RPMI8226 (cell line): ENCODE measurements at regions not wholly inside any gene's neighbourhood (a gene's known extent, or its start where the extent isn't known, plus 50 kb on each side); places are given as distances from the start of the nearest gene placed in this dataset.

Source experiments
- DNase-seq: peaks from one replicate; pipeline ENCODE4 v3.0.0-alpha.2; 2015

DNA sequence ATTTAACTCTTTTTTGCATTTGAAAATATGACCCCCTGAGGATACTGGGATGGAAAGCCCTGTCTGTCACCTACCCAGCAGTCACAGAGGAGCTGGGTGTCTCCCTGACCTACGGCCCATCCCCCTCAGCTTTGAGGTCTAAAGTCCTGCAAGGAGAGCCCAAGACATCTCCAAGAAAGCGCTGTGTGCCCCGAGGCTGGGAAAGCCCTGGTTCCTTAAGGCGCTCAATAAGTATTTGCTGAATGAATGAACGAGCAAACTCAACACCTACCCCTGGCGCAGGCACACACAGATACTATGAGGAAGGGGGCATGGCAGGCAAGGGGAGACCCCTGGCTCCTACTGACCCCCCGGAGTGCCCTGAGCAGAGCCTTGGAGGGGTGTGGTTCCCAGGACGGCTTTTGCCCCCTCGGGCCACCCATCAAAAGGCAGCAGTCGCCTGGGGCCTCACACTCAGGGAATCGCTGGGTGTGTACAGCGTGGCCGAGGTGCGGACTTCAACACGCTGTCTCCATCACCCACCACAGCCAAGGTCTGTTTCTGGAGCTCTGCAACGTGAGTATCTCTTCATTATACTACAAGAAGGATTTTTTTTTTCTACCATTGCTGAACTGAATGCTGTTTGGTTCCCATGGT is 211.6 kb downstream of the ERCC6L2 start:
- no peak for DNase-seq

DNA sequence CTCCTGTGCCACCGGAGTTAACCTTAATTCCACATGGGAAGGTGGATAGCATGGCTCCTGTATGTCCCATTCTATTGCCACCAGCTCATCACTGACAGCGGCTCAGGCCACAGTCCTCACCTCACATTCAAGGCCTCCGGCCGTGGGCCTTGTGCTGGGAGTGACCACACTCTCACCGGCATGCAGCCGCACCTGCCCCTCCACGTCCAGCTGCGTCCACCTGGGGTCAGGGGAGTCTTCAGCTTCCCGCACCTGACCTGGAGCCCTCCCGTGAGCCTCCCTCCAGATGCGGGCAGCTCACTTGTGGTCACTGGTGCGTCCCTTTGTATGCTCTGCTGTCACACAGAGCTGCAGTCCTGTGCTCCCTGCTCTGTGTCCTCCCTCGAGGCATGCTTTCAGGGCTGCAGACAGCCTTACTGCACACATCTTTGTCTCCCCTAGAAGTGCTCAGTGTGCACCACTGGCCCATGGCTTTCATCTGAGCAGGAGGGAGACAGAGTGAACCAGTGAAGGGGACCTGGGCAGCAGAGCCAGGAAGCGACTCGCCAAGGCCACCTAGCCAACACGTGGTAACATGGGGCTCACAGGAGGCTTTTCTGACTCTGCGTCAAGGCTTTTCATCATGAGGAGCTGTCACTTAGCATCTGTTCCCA is 210.1 kb downstream of the ERCC6L2 start:
- DNase-seq: no peak

DNA sequence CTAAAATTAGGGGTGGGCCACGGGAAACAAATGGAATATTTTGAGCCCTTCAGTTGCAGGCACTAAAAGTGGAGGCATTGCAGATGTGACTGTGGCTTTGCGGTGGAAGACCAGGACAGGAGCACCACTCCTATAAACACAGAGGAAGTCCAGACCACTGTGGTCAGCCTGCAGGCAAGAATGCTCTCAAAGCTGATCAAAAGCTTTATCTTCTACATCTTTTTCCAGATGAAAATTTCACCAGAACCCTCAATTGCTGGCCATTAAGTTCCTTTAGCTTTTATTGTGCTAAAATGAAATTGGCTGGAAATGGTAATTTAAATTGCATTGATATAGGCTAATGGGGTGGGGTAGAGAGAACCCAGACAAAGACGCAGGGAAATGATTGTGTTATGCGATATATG is 208.8 kb downstream of the ERCC6L2 start:
- DNase-seq: no peak

DNA sequence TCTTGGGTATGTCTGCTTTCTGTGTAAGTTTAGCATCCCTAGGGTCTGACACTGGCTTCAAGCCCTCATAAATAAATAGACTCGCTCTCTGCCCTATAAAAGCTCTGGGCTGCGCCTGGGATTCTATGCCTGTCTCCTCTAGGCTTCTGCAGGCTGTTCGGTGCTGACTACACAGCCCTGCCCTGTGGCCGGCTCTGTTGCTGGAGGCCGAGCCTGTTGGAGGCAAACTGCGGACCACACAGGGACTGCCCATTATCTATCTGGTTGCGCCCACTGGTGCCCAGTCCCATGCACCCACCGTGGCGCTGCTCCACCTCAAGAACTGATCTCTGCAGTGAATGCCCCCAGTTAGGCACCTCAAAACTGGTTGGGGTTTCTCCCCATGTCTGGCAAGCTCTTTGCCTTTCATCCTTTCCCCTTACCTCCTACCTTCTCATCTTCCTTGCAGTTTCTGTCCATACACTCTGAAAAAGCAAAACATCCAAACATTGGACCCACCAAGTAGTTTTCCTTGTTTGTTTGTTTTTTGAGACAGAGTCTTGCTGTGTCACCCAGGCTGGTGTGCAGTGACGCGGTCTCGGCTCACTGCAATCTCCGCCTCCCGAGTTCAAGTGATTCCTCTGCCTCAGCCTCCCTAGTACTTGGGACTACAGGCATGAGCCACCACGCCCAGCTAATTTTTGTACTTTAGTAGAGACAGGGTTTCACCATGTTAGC is 207.2 kb downstream of the ERCC6L2 start:
- DNase-seq: no peak

DNA sequence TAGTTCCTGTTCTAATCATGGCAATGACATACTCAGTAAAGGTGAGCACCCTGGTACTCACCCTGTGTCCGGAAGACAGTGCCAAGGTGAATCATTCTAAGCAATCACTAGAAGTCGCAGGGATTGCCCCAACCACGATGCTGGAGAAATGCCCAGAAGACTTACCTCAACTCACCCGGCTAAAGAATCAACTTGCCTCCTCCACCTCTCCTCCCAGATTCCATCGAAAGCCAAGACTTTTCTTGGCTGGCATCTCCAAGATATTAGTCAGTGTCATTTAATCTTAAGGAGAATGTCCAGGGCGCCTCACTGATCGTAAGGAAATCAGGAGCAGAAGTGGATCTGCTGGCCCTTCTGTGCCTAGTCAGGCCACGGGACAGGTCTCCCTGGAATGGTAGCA is 204.9 kb downstream of the ERCC6L2 start:
- DNase-seq: no peak

DNA sequence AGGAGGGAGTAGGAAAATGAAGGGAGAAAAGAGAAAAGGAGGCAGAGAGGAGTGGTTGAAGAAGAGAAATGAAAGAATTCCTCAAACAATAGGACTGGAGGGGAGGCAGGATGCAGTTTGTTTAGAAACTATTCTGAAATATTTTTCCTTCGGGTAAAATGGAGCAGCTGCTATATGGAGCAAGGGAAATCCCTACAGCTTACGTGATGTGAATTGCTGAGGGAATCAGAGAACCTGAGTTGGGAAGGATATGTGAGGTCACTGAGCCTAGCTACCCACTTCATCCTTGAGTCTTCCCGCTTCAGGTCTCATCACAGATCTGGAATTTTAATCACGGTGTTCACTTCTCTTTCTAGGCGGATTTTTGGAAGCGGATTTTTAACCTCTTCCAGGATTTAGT is 204.3 kb downstream of the ERCC6L2 start:
- DNase-seq: no peak

DNA sequence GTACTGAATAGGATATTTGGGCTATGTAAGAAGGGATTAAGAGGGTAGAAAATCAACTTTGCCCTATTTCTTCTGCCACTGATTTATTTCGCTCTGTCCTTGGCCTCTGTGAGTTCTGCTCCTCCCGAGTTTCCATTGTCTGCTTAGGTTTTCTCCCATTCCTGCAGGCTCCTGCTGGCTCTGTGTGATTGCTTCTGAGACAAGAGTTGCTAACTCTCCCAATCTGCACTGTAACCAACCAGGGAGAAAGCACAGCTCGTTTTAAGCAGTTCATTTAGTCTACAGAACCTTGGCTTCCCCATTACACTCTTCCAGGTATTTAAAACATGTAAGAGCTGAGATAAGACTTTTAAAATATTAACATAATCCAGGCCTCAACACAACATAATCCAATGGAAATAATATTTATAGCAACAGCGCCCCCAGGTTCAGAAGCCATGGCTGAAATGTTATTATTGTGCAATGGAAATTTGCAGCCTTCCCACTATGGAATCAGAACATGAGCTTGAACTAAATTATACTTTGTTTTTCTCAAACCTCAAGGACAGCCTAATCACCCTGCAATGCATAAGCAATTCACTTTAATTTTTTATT is 203.5 kb downstream of the ERCC6L2 start:
- DNase-seq: no peak

DNA sequence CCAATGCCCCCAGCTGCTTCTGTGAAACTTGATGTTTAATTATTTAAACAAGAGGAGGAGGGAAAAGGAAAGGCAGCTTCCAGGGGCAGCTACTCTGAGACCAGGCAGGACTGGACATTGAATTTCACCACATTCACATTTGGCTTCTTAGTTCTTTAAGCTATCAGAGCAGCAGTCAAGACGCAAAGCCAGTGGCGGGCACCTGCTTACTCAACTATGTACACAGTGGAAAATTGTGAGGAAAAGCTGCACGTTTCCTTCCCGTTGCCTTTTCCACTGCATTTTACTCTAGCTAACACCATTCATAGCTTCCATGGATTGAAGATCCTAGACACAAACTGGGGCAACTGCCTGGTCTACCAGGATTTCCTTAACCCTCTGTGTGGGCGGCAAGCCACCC is 200.3 kb downstream of the ERCC6L2 start:
- DNase-seq: no peak

DNA sequence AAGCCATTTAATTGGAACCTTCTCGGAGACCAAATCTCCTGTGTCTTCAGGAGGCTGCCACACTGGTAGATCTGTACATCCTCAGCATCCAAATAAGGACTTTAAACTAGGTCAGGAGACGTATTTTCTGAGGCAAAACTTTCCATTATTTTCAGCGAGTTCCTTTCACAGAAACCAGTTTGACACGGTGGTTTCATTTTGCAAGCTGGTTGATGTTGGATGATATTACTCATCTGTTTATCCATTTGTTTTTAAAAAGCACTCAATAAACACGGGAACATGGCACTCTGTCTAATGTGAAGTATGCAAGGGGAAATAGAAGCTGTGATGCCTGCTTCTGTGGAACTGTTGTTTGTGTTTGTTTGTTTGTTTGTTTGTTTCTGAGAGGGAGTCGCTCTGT is 199.6 kb downstream of the ERCC6L2 start:
- no peak for DNase-seq

DNA sequence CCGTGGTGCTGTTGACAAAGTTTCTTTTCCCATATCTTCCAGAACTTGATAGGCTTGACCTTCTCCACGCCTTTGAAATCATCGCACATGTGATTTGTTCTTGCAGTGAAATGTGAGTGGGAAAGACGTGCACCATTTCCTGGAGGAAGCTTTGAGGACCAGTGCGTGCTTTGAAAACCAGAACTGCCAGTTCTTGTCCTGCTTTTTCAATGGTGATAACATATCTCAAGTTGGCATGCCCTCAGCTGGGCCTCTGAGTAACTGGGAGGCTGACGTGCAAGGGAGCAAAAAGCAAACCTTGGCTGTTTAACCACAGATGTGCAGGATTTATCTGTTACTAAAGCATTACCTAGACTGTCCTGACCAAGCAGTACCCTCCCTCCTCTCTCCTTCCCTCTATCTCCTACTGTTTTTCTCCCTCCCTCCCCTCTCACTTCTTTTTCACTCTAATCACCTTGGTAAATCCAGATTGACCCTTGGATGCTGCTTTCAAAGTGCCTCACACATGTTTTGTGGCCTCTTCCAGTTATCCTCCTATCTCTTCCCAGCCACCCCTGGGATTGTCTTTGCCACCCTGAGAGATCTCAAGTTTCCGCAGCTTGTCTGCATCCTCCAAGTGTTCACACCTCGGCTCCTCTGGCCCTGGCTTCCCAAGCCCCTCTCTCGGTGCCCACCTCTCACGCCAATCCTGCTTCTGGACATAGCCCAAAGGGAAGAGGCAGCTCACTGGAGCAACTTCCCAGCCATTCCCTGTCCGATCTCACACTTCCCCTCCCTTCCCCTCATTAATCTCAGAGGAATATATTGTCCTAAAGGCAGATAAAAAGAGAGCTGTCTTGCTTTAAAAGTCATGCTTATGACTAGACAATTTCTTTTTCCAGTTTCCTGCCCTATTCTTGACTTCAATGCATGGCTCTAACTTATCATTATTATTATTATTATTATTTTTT is 198.3 kb downstream of the ERCC6L2 start:
- DNase-seq: no peak

DNA sequence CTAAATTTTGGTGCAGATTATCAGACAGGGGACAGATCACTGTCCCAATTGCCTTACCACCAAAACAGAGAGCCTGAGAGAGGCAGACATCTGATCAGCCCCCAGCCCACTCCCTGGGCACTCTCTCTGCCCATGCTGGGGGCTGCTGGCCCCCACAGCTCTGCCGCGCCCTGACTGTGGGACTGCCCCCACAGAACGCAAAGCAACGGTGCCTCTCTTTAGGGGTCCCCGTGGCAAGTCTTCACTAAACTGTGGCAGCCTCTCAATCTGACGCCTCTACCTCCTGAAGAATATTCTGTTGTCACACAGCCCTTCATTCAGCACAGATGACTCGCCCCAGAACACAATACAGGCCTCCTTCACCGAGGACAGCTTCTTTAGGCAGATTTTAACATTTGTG is 197.4 kb downstream of the ERCC6L2 start:
- DNase-seq: no peak

DNA sequence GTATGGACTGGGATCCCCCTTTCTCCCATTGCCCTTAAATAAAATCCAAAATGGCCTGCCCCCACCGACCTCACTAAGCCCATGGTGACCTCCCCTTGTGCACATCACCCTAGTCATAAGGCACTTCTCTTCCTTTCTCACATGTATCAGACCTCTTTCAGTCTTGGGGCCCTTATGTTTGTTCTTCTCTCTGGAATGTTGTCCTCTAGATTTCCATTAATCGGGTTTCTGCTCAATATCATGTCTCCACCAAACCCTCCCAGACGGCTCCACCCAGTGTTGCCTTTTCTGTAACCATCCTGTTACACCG is 196.3 kb downstream of the ERCC6L2 start:
- DNase-seq: no peak

DNA sequence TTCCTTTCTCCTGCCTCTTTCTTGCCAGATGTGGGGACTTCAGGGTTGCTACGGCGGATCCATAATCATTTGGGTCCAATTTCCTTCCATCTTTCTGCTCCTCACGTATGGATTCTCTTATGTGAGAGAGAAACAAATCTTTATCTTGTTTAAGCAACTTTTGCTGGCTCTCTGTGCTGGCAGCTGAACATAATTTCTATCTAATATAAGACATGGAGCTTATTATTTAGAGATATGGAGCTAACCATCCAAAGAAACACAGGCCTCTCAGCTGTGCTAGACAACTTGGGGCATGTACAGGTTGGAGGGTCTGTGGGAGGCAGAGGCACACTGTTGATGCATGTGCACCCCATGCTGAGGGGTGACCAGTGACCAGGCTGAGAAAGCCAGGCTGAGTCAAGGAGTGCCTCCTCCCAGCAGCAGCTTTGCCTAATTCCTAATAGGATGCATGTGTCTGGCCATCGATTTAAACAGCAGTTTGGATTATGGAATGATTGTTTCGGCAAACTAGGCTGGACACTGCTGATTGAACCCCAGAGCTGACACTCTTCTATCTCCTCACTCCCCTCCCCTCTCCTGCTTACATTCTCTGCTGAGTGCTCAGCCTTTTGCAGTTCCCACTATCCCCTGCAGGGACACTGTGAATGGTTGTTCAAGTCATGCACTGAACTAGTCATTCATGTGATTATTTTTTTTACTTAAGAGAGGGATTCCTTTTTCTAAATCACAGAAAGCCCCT is 195.8 kb downstream of the ERCC6L2 start:
- peak; percentile 34 for DNase-seq

DNA sequence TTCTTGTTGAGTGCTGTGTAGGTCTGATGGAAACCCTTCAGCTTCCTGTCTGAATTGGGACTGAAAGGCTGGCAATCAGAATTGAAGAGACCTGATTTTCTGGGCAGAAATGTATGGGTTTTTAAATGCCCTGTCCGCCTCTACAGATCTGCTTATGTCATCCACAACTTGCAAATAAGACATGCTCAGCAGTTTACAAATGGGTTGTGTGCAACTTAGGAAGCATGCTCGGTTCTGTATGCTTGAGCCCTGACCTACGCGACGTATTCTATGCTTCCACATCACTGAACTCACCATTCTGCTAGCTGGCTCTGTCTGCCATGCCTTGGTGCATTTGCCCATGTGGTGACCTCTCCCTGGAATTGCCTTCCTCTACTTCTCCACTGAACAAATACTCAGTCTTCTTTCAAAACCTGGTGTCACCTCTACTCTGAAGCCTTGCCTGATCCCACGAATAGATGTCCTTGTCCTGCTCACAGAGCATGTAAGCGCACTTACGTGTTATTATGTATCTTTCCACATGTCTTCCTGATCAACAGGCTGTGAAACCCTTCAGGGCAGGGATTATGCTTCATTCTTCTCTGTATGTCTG is 194.2 kb downstream of the ERCC6L2 start:
- no peak for DNase-seq

DNA sequence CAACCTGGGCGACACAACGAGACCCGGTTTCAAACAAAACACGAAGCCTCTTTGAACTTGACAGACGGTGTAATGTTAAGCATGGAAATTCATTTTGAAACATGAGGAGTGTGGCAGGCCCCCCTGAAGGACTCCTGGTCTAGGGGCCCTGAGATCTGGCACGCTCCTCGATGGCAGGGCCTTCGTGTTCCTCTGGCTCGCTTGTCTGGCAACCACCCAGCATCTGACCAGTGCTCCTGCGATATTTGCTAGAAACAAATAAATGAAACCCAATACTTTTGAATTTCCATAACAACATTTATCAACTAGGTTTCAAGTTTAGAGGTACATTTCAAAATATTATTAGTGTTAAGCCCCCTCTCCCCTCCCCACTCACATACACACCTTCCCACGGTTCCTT is 193.0 kb downstream of the ERCC6L2 start:
- no peak for DNase-seq

DNA sequence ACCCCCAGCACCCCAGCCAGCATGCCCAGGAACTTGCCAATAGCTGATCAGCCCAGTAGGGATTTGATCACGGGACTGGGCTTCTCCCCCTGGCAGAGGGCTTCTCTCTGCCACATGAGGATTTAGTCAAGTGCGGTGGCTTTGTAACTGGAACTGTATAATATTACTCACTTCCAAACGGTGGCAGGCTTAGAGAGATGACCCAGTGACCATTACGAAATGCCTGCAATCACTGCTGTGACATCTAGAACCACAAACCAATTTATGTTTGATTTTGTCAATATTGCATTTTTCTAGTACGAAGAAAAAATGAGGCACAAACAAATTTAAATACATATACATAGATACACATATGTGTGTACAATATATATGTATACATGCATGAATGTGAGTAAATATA is 192.1 kb downstream of the ERCC6L2 start:
- DNase-seq: no peak

DNA sequence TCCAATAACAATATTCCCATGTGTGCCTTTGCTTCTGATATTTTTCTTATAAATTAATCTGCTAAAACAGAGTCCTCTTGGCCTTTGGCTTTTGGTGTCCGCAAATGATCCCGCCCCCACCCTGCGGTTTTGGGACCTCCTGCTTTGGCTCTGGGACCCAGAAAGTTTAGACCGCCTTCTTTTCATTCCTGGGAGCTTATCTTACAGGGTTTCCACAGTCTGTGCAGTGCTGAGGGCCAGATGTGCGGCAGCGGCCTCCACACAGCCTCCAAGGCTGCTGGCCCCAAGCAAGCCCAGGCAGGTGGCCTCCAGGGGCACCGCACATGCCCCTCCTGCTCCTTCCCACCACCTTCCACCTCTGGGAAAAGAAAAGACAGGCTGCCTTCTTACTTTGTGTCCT is 191.5 kb downstream of the ERCC6L2 start:
- no peak for DNase-seq

DNA sequence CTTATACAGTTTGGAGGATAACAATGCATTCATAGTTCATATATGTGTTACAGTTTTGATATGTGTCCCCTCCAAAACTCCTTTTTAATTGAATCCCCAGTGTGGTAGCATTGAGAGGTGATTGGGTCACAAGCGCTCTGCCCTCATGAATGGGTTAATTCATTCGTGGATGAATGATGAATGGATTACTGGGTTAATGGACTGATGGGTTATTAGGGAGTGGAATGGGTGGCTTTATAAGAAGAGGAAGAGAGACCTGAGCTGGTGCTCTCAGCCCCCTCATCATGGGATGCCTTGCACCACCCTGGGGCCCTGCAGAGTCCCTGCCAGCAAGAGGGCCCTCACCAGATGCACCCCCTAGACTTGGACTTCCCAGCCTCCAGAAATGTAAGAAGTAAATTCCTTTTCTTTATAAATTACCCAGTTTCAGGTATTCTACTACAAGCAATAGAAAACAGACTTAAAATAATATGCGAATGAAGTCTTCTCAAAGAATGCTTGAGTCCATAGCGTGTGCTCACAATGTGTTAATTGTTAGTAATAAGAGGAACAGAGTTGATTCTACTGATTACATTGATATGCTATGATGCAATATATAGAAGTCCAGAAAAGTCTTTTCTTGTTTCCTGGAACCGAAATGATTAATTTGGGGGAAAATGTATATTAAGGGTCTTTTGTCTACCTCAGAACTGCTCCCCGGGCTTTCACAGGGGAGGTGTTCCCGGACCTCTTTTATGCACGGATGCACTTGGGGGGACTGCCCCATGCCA is 190.2 kb downstream of the ERCC6L2 start:
- no peak for DNase-seq

DNA sequence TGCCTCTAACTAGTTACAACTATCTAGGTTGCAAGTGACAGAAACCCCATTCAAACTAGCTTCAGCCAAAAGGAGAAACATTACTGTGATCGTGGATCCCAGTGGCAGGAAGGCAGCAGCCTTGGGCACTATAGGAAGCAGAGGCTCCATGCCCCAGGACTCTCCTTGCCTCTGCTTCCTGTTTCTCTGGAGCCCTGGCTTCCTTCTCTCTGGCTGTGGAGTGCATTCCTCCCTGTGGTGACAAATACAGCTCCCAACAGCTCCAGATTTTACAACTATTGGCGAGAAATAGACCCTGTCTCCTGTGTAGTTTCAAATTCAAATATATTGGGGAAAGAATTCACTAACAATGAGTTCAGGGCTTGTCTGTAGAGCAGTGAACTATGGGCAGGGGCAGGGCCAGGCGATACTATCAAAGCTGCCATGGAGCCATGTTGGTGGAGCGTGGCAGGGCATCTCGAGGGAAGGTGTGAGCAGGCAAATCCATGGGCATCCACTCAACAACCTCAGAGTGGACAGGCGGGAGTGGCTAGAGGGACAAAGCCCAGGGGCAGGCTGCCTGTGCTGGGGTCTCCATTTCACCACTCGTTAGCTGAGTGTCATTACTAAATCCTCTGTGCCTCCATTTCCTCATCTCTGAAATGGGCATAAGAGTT is 189.5 kb downstream of the ERCC6L2 start:
- no peak for DNase-seq

DNA sequence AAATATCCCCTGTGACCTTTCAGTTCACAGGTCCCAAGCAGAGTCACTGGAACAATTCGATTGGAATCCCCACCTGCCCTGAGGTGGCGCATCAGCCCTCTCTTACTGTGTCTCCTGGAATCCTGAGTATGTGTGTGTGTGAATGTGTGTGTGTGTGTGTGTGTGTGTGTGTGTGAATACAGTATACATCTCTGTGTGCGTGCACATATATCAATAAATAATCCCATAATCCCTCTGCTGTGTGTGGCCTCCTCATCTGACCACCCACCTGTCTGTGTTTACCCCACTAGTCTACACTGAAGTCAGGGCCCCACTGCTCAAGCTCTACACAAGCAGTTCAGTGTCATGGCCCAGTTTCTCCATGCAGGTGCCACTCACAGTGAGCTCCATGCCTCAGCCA is 187.4 kb downstream of the ERCC6L2 start:
- DNase-seq: no peak

DNA sequence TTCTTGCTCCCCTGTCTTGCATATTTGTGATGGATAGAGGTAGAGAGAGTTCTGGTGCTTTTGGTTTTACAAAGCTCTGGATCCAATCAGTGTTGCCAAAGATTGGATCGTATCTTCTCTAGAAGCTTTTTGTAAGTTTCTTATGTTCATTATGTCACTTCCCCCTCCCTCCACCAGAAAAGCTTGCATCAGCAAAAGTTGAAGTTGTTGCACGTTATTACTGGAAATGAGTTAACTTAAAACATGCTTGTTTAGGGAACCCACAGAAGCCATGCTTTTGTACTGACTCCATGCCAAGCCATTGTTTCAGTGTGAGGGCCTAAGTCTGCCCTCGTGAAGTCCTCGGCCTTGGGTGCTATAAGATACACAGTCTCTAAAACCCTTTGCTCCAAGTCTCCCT is 186.5 kb downstream of the ERCC6L2 start:
- peak; percentile 30 for DNase-seq
